A549 (cell line): ENCODE measurements at regions not wholly inside any gene's neighbourhood (a gene's known extent, or its start where the extent isn't known, plus 50 kb on each side); places are given as distances from the start of the nearest gene placed in this dataset.
"Not testable (repeated sequence)": the region's sequence is repeated elsewhere in the genome, so short reads cannot be mapped to it uniquely, and the experiment has no call there.

Experiments used
- ATAC-seq, 2 experiments: fragments of 200-7000 bp in 1 of 2; fragments of >200 bp in 1 of 2; cut with Nextera tagmentation in 1 of 2; cut with Tn5 transposase in 1 of 2; 3 replicates each; pipeline versions ENCODE4 v1.8.0 to v1.9.1; 2018 to 2020; ENCODE audit warnings: mild to moderate bottlenecking in 1 of 2, moderate library complexity in 1 of 2
- CTCF ChIA-PET: fragments of 300-600 bp; sonication (Branson Sonifier 250); formaldehyde crosslinking; extraction: SDS; loops from one replicate; lab custom pipeline; 2021; ENCODE audit warnings: antibody characterized with exemption, inconsistent platforms; lab: Yijun Ruan, JAX
- POLR2A ChIA-PET: fragments of 350-600 bp; formaldehyde crosslinking; extraction: SDS; loops from one replicate; lab custom pipeline; 2021; ENCODE audit warnings: antibody characterized with exemption, inconsistent platforms; lab: Yijun Ruan, JAX
- DNase-seq, 2 experiments: peaks; one replicate each; pipeline versions ENCODE4 v3.0.0 to v3.0.0-alpha.2; 2011 to 2016; ENCODE audit warnings: low read depth in 1 of 2, low spot score in 1 of 2
- FAIRE-seq: peaks from 2 replicates; lab custom pipeline; 2011; peaks lifted over from hg19 to GRCh38; lab: Jason Lieb, UNC
- H3K27ac ChIP-seq, 2 experiments: fragments of >200 bp; sonication (Bioruptor Twin); formaldehyde crosslinking; 3 replicates each; pipeline ENCODE4 v1.5.1; 2016 to 2017
- H3K4me1 ChIP-seq: fragments of >200 bp; sonication (Bioruptor Twin); formaldehyde crosslinking; 3 replicates; pipeline ENCODE4 v1.6.1; 2016
- H3K4me2 ChIP-seq: fragments of >200 bp; sonication (Bioruptor Twin); formaldehyde crosslinking; 3 replicates; pipeline ENCODE4 v1.6.1; 2016
- H3K4me3 ChIP-seq: fragments of >200 bp; sonication (Bioruptor Twin); formaldehyde crosslinking; 3 replicates; pipeline ENCODE4 v1.5.1; 2016
- H3K9me3 ChIP-seq: fragments of >200 bp; sonication (Bioruptor Twin); formaldehyde crosslinking; 3 replicates; pipeline ENCODE4 v1.6.1; 2016
- BHLHE40 ChIP-seq: IDR thresholded peaks from 2 replicates; pipeline ENCODE4 v1.6.1; 2012; ENCODE audit warnings: low read depth, low read length, inconsistent platforms
- CBX2 ChIP-seq: fragments of 200-600 bp; sonication (generic); IDR thresholded peaks from 2 replicates; pipeline ENCODE4 v1.6.1; 2016; ENCODE audit warnings: low read depth, mild to moderate bottlenecking, borderline replicate concordance
- CEBPB ChIP-seq, 2 experiments: fragments of >200 bp in 1 of 2; sonication (Bioruptor Twin) in 1 of 2; formaldehyde crosslinking in 1 of 2; IDR thresholded peaks; 2 replicates each; pipeline ENCODE4 v1.6.1; 2012 to 2016
- CHD2 ChIP-seq: fragments of 150-350 bp; IDR thresholded peaks from 2 replicates; pipeline ENCODE4 v1.6.1; 2014; ENCODE audit warnings: low read length; ENCODE audit not compliant: partially characterized antibody
- CHD4 ChIP-seq: fragments of 200-600 bp; sonication (generic); IDR thresholded peaks from 2 replicates; pipeline ENCODE4 v1.6.1; 2016; ENCODE audit warnings: antibody characterized with exemption, mild to moderate bottlenecking, borderline replicate concordance
- EHF ChIP-seq: fragments of 250-450 bp; sonication (Bioruptor Pico); IDR thresholded peaks from 2 replicates; pipeline ENCODE4 v1.5.0; 2020; ENCODE audit warnings: mild to moderate bottlenecking
- EHMT2 ChIP-seq: fragments of 200-600 bp; sonication (generic); IDR thresholded peaks from 2 replicates; pipeline ENCODE4 v1.6.1; 2016; ENCODE audit warnings: antibody characterized with exemption, low read depth, mild to moderate bottlenecking, moderate library complexity
- EP300 ChIP-seq, 2 experiments: fragments of >200 bp; sonication (Bioruptor Twin); formaldehyde crosslinking; IDR thresholded peaks; 2 replicates in 1 of 2; 3 replicates in 1 of 2; pipeline ENCODE4 v1.6.1; 2016 to 2017
- FOSB ChIP-seq: fragments of 250-450 bp; sonication (Bioruptor Pico); IDR thresholded peaks from 2 replicates; pipeline ENCODE4 v1.5.0; 2020; ENCODE audit warnings: mild to moderate bottlenecking, moderate library complexity
- HOXA7 ChIP-seq: fragments of 250-450 bp; sonication (Bioruptor Pico); IDR thresholded peaks from 2 replicates; pipeline ENCODE4 v1.5.0; 2020; ENCODE audit warnings: mild to moderate bottlenecking, moderate library complexity
- HOXB13 ChIP-seq: fragments of 250-450 bp; sonication (Bioruptor Pico); IDR thresholded peaks from 2 replicates; pipeline ENCODE4 v1.5.0; 2020; ENCODE audit warnings: low read depth, mild to moderate bottlenecking, moderate library complexity
- HOXB5 ChIP-seq: fragments of 250-450 bp; sonication (Bioruptor Pico); IDR thresholded peaks from 2 replicates; pipeline ENCODE4 v1.5.0; 2020; ENCODE audit warnings: mild to moderate bottlenecking, moderate library complexity
- JUNB ChIP-seq: fragments of >200 bp; sonication (Bioruptor Twin); formaldehyde crosslinking; IDR thresholded peaks from 2 replicates; pipeline ENCODE4 v1.6.1; 2016
- KDM5A ChIP-seq: fragments of 200-600 bp; sonication (generic); IDR thresholded peaks from 2 replicates; pipeline ENCODE4 v1.6.1; 2016; ENCODE audit warnings: antibody characterized with exemption, mild to moderate bottlenecking
- MAFK ChIP-seq: fragments of 450-650 bp; IDR thresholded peaks from 2 replicates; pipeline ENCODE4 v1.6.1; 2014; ENCODE audit not compliant: partially characterized antibody
- MAZ ChIP-seq: fragments of 150-350 bp; IDR thresholded peaks from 2 replicates; pipeline ENCODE4 v1.6.1; 2014; ENCODE audit warnings: antibody characterized with exemption, low read depth, low read length, borderline replicate concordance
- NPAS2 ChIP-seq: fragments of 250-450 bp; sonication (Bioruptor Pico); IDR thresholded peaks from 2 replicates; pipeline ENCODE4 v1.8.0; 2022; ENCODE audit warnings: mild to moderate bottlenecking, moderate library complexity, borderline replicate concordance
- NR3C1 ChIP-seq: fragments of >200 bp; sonication (Bioruptor Twin); formaldehyde crosslinking; IDR thresholded peaks from 3 replicates; pipeline ENCODE4 v1.6.1; 2017
- POLR2A ChIP-seq: IDR thresholded peaks from 2 replicates; pipeline ENCODE4 v1.6.1; 2012; ENCODE audit warnings: mild to moderate bottlenecking, low read length
- POLR2AphosphoS2 ChIP-seq: conservative IDR thresholded peaks from 2 replicates; pipeline ENCODE4 v1.6.1; 2012; ENCODE audit warnings: low read length, improper control_type of control experiment, inconsistent platforms
- RCOR1 ChIP-seq: fragments of 150-350 bp; IDR thresholded peaks from 2 replicates; pipeline ENCODE4 v1.6.1; 2014; ENCODE audit warnings: antibody characterized with exemption, low read length, low read depth
- RFX5 ChIP-seq: fragments of 450-650 bp; IDR thresholded peaks from 2 replicates; pipeline ENCODE4 v1.7.1; 2014; ENCODE audit warnings: antibody characterized with exemption, mild to moderate bottlenecking, moderate library complexity
- SREBF2 ChIP-seq: fragments of 450-650 bp; IDR thresholded peaks from 2 replicates; pipeline ENCODE4 v1.6.1; 2014; ENCODE audit warnings: mild to moderate bottlenecking, moderate library complexity
- TP53 ChIP-seq: fragments of 250-450 bp; sonication (Bioruptor Pico); IDR thresholded peaks from 2 replicates; pipeline ENCODE4 v1.5.0; 2021; ENCODE audit warnings: mild to moderate bottlenecking, moderate library complexity
- ZFP36 ChIP-seq: fragments of 450-650 bp; IDR thresholded peaks from 2 replicates; pipeline ENCODE4 v1.6.1; 2014; ENCODE audit warnings: borderline replicate concordance; ENCODE audit not compliant: partially characterized antibody
- ZNF302 ChIP-seq: fragments of 250-450 bp; sonication (Bioruptor Pico); IDR thresholded peaks from 2 replicates; pipeline ENCODE4 v1.9.0; 2021; ENCODE audit warnings: inconsistent platforms, mild to moderate bottlenecking, moderate library complexity
- WGBS: methylation state at CpG from one replicate; pipeline ENCODE4 v1.1.6; 2017; ENCODE audit errors: missing lambda C conversion rate; 5-methylcytosine and 5-hydroxymethylcytosine counted together
- TF ChIP-seq, protein P1 (sequence below): IDR thresholded peaks from 2 replicates; pipeline ENCODE4 v1.6.1; 2012; ENCODE audit warnings: low read depth, borderline replicate concordance
- TF ChIP-seq, protein P2 (sequence below): IDR thresholded peaks from 2 replicates; pipeline ENCODE4 v1.6.1; 2012
- TF ChIP-seq, protein P3 (sequence below): IDR thresholded peaks from 2 replicates; pipeline ENCODE4 v1.6.1; 2012
- TF ChIP-seq, protein P4 (sequence below): fragments of 150-350 bp; IDR thresholded peaks from 2 replicates; pipeline ENCODE4 v1.6.1; 2014; ENCODE audit warnings: low read depth, mild to moderate bottlenecking, low read length

DNA sequence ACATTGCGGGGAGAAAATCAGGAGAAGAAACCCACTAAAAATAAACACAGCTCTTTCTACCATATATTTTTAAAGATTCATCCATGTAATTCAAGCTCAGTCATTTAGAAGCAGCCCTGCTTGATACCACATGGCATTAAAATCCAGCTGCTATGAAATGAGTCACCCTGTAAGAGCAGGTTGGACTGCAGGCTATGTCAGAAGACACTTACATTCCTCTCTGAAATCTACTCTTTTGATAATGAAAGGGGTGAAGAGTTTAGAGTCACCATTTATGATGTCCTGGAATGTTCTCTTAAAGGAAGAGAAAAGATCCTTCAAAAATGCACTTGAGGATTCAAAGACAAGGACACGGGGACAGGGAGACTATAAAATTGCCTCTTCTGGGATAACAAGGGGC lies 100.6 kb upstream of the APCDD1 start:
- no peaks in the 10 kb centered on the region for H3K4me1 ChIP-seq
- FAIRE-seq (no peak), DNase-seq (no peak), ATAC-seq (no peak)
- H3K9me3 ChIP-seq: no peaks in the 10 kb centered on the region
- no peak overlapping the region for H3K4me3 ChIP-seq
- CTCF ChIA-PET: interaction anchor here (1.4 kb wide), 1 partner anchor 27 kb away, joined by 4 read pairs; no protein-coding TSS in a partner anchor
- no peak for TF ChIP-seq BHLHE40
- no peak for TF ChIP-seq ZNF302 (CRISPR knock-in tag)
- no peak for TF ChIP-seq CHD4
- TF ChIP-seq, protein P1, sequence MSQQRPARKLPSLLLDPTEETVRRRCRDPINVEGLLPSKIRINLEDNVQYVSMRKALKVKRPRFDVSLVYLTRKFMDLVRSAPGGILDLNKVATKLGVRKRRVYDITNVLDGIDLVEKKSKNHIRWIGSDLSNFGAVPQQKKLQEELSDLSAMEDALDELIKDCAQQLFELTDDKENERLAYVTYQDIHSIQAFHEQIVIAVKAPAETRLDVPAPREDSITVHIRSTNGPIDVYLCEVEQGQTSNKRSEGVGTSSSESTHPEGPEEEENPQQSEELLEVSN: no peak
- no peak for TF ChIP-seq EHMT2
- no peak for TF ChIP-seq RCOR1
- no peak for TF ChIP-seq HOXB13 (CRISPR knock-in tag)
- TF ChIP-seq RFX5: no peak
- TF ChIP-seq HOXA7 (CRISPR knock-in tag): no peak
- 38% methylated on average over 2 of the region's 2 CpGs for WGBS
- no peak overlapping the region for H3K4me2 ChIP-seq
- POLR2A ChIA-PET: no interaction called here
- no peak overlapping the region for H3K27ac ChIP-seq

DNA sequence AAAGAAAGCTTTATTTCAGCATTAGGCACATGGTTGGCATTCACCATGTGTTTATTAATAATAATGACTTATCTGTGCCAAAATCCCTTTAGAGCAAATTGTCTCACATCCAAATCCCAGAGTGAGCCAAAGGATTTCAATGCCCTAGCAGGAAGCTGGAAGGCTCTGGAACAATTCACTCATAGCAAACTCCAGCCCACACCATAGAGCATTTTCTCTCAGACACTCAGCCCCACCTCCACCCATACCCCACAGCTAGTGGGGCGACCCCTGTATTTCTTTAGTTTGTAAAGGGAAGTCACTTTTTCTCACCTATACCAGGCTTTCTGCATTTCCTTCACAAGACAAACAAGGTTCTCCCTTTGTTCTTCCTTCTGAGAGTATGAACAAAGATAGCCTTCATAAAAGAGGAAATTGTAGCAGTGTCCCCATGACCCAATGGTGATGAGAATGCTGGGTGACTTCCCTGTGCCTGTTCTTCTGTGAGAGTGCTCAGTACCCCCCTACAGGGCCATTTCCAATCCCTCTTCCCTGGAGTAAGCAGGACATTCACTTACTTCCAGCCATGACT lies 100.1 kb upstream of the APCDD1 start:
- TF ChIP-seq NPAS2 (CRISPR knock-in tag) (no peak), POLR2AphosphoS2 (no peak), EP300 (IDR thresholded peaks at IDR 0.05) (no peak), BHLHE40 (no peak), SREBF2 (no peak), MAFK (no peak), POLR2A (no peak), NR3C1 (no peak), MAZ (no peak), KDM5A (no peak), ZFP36 (no peak), CHD2 (no peak), JUNB (no peak), CHD4 (no peak)
- TF ChIP-seq, protein P2, sequence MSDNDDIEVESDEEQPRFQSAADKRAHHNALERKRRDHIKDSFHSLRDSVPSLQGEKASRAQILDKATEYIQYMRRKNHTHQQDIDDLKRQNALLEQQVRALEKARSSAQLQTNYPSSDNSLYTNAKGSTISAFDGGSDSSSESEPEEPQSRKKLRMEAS: no peak
- TF ChIP-seq, protein P3, sequence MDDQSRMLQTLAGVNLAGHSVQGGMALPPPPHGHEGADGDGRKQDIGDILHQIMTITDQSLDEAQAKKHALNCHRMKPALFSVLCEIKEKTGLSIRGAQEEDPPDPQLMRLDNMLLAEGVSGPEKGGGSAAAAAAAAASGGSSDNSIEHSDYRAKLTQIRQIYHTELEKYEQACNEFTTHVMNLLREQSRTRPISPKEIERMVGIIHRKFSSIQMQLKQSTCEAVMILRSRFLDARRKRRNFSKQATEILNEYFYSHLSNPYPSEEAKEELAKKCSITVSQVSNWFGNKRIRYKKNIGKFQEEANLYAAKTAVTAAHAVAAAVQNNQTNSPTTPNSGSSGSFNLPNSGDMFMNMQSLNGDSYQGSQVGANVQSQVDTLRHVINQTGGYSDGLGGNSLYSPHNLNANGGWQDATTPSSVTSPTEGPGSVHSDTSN: no peak
- H3K4me2 ChIP-seq: no peak overlapping the region
- no peak overlapping the region for H3K27ac ChIP-seq
- 0% methylated on average over 1 of the region's 1 CpG for WGBS
- ChIA-PET POLR2A (no interaction called here), CTCF (no interaction called here)
- H3K4me3 ChIP-seq: no peak overlapping the region
- no peak for FAIRE-seq
- no peaks in the 10 kb centered on the region for H3K9me3 ChIP-seq
- no peak for DNase-seq
- ATAC-seq: no peak
- no peaks in the 10 kb centered on the region for H3K4me1 ChIP-seq

DNA sequence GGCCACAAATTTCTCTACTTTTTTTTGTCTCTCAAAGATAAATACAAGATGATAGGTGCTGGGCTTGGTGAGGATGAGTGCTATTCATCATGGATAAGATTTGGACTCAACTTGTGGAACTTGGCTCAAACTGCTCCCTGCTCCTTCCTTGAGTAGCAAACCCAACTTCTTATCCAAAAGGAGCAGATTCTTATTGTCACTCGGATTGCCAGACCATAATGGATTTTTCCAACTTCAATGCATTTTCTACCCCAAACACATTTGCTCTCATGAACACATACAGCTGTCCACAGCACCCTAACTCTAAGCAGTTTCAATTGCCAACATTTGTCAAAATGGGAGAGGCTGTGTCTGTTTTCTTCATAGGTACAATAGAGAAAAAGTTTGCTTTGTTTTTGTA lies 99.5 kb upstream of the APCDD1 start:
- Histone ChIP-seq H3K4me2 (no peak overlapping the region), H3K4me1 (no peaks in the 10 kb centered on the region), H3K27ac (no peak overlapping the region), H3K9me3 (no peaks in the 10 kb centered on the region), H3K4me3 (no peak overlapping the region)
- ChIA-PET CTCF (no interaction called here), POLR2A (no interaction called here)
- TF ChIP-seq HOXB5 (CRISPR knock-in tag) (no peak), EHMT2 (no peak), CBX2 (no peak), CEBPB (IDR thresholded peaks at IDR 0.05) (no peak), FOSB (CRISPR knock-in tag) (no peak), TP53 (CRISPR knock-in tag) (no peak), RCOR1 (no peak), HOXA7 (CRISPR knock-in tag) (no peak), EHF (CRISPR knock-in tag) (no peak), RFX5 (no peak), POLR2AphosphoS2 (no peak)
- TF ChIP-seq, protein P4, sequence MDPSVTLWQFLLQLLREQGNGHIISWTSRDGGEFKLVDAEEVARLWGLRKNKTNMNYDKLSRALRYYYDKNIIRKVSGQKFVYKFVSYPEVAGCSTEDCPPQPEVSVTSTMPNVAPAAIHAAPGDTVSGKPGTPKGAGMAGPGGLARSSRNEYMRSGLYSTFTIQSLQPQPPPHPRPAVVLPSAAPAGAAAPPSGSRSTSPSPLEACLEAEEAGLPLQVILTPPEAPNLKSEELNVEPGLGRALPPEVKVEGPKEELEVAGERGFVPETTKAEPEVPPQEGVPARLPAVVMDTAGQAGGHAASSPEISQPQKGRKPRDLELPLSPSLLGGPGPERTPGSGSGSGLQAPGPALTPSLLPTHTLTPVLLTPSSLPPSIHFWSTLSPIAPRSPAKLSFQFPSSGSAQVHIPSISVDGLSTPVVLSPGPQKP: no peak
- FAIRE-seq (no peak), DNase-seq (no peak), ATAC-seq (no peak)
- WGBS: 6% methylated on average over 1 of the region's 1 CpG

DNA sequence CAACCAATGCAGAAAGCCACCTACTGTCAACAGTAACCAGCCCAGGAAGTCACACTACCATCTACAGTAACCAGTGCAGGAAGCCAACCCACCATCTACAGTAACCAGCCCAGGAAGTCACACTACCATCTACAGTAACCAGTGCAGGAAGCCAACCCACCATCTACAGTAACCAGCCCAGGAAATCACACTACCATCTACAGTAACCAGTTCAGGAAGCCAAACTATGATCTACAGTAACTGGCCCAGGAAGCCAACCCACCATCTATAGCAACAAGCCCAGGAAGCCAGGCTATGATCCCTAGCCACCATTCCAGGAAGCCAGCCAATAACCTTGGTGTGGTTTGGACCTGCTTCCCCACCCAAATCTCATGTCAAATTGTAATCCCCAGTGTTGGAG lies 97.4 kb upstream of the APCDD1 start:
- H3K4me3 ChIP-seq, ATAC-seq, FAIRE-seq, H3K4me2 ChIP-seq, H3K27ac ChIP-seq, H3K4me1 ChIP-seq, CTCF ChIA-PET, DNase-seq, POLR2A ChIA-PET, H3K9me3 ChIP-seq: not testable (repeated sequence)
